Right cardiac atrium (tissue), 5 donors: ENCODE measurements at regions not wholly inside any gene's neighbourhood (a gene's known extent, or its start where the extent isn't known, plus 50 kb on each side); places are given as distances from the start of the nearest gene placed in this dataset.
A peak's percentile ranks its signal among the peaks of the same experiment; 100 is the strongest.

ENCODE experiments used
- ATAC-seq, 2 donors: fragments of 200-7000 bp; cut with Tn5 transposase; one replicate each; pipeline versions ENCODE4 v1.8.0 to v1.9.1; 2020; ENCODE audit warnings: moderate library complexity in 2 of 2, mild to moderate bottlenecking in 1 of 2
- DNase-seq, 3 donors: peaks; one replicate each; pipeline ENCODE4 v3.0.0-alpha.2; 2020
- H3K27ac ChIP-seq: one replicate; pipeline ENCODE4 v1.5.1; 2013; ENCODE audit warnings: mild to moderate bottlenecking, low read length, control low read depth, moderate library complexity
- H3K27me3 ChIP-seq: one replicate; pipeline ENCODE4 v1.6.1; 2013; ENCODE audit not compliant: control insufficient read depth, insufficient read depth
- H3K4me1 ChIP-seq: one replicate; pipeline ENCODE4 v1.6.1; 2013; ENCODE audit warnings: low read length; ENCODE audit not compliant: control insufficient read depth, insufficient read depth
- H3K4me3 ChIP-seq: one replicate; pipeline ENCODE4 v1.5.1; 2013; ENCODE audit warnings: low read length, control low read depth
- H3K9me3 ChIP-seq: one replicate; pipeline ENCODE4 v1.6.1; 2013; ENCODE audit warnings: low read length; ENCODE audit not compliant: control insufficient read depth
- WGBS: extraction: QIAGEN DNeasy Blood & Tissue Kit; methylation state at CpG from one replicate; pipeline ENCODE4 v1.1.7; 2013; 5-methylcytosine and 5-hydroxymethylcytosine counted together
- intact Hi-C, 4 donors: fragments of 100-400 bp; cut with DNase I; formaldehyde crosslinking; loops; one replicate each; pipeline versions ENCODE4 v1.11.0 to v1.14.0; 2022 to 2023
- donor health status: healthy with polysubstance abuse.
- donor health status: DM: no; HTN: yes; CAD: no.
- donor health status: DM: no; HTN: no; CAD: no.
- donor health status: DM: no; HTN: yes; CAD: no; lungs with severe emphysema.
- donor health status: DM: yes; HTN: yes; CAD: no.

GRCh38 chr10:90577569-90577968 is 280.3 kb downstream of the HTR7 start:
- no peak for DNase-seq
- Histone ChIP-seq H3K27me3 (no peaks in the 10 kb centered on the region), H3K9me3 (no peaks in the 10 kb centered on the region), H3K27ac (no peak overlapping the region), H3K4me3 (no peak overlapping the region), H3K4me1 (no peaks in the 10 kb centered on the region)
- 55% methylated on average over 1 of the region's 1 CpG for WGBS
- intact Hi-C loops = no loop called here
- no peak for ATAC-seq

DNA sequence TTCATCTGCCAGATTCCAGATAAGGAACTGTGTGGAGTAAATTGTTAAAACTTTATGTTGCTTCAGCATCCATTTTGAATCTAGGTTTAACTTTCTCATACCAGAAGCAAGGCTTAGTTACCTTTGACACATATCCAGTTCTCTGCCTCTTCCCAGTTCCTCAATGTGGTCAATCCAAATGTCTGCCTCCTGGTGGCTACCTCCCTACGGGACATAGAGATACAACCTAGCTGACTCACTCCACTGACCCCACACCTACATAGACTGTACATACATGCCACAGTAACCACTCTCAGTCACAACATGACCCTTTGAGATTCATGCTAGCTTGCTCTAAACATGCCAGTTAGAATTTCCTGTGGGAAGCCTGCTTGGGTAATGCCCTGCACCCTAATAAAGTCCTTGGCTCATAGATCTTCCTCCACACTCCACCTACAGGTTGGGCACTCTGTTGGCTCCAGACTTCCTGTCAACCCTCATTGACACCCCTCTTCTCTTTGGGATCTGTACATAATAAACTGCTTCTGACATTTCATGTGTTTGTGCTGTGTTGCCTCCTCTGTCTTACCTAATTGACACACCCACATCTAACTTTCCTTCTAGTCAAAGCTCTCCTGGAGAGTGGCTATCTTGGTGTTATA is 278.1 kb downstream of the HTR7 start:
- WGBS = 69% methylated on average over 1 of the region's 1 CpG
- H3K27ac ChIP-seq = no peak overlapping the region
- intact Hi-C loops = no loop called here
- no peak overlapping the region for H3K4me3 ChIP-seq
- no peak for ATAC-seq
- DNase-seq = no peak
- no peaks in the 10 kb centered on the region for H3K9me3 ChIP-seq
- no peaks in the 10 kb centered on the region for H3K4me1 ChIP-seq
- no peaks in the 10 kb centered on the region for H3K27me3 ChIP-seq

GRCh38 chr10:90583416-90583815 is 274.4 kb downstream of the HTR7 start:
- ATAC-seq = no peak
- H3K9me3 ChIP-seq = no peaks in the 10 kb centered on the region
- no peak overlapping the region for H3K4me3 ChIP-seq
- WGBS = 55% methylated on average over 3 of the region's 3 CpGs
- intact Hi-C loops = no loop called here
- no peaks in the 10 kb centered on the region for H3K27me3 ChIP-seq
- DNase-seq = no peak
- H3K27ac ChIP-seq = no peak overlapping the region
- no peaks in the 10 kb centered on the region for H3K4me1 ChIP-seq

- DNase-seq = no peak
- Histone ChIP-seq H3K27ac (no peak overlapping the region), H3K4me1 (no peaks in the 10 kb centered on the region), H3K9me3 (no peaks in the 10 kb centered on the region), H3K27me3 (no peaks in the 10 kb centered on the region), H3K4me3 (no peak overlapping the region)
- intact Hi-C loops = no loop called here
- peak; percentile 67 to 90 for ATAC-seq
- WGBS = 30% methylated on average over 1 of the region's 1 CpG
These were observed 270.8 kb downstream of the HTR7 start for GRCh38 chr10:90587081-90587491.

- no peaks in the 10 kb centered on the region for H3K4me1 ChIP-seq
- no peak overlapping the region for H3K4me3 ChIP-seq
- no peaks in the 10 kb centered on the region for H3K27me3 ChIP-seq
- intact Hi-C loops = no loop called here
- DNase-seq (no peak), ATAC-seq (no peak)
- H3K9me3 ChIP-seq = no peaks in the 10 kb centered on the region
- H3K27ac ChIP-seq = no peak overlapping the region
- 76% methylated on average over 2 of the region's 2 CpGs for WGBS
These were observed 270.3 kb downstream of the HTR7 start for GRCh38 chr10:90587561-90587960.

DNA sequence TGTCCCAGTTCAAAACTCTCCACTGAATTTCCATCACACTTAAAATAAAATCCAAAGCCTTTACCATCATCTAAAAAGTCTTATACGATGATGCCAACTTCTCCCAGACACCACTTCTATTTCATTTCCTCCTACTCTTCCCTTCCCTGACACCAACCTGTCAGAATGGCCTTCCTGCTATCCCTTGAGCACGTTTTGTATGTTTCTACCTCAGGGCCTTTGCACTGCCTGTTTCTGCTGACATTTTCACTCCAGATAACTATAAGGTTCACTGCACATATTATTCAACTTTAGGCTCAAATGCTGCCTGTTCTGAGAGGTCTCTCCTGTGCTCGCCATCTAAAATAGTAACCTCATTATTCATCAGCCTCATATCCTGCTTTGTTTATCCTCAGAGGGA is 269.6 kb downstream of the HTR7 start:
- Histone ChIP-seq H3K4me3 (no peak overlapping the region), H3K27ac (no peak overlapping the region), H3K27me3 (no peaks in the 10 kb centered on the region), H3K4me1 (no peaks in the 10 kb centered on the region), H3K9me3 (no peaks in the 10 kb centered on the region)
- 84% methylated on average over 3 of the region's 3 CpGs for WGBS
- ATAC-seq (no peak), DNase-seq (no peak)
- intact Hi-C loops = no loop called here

GRCh38 chr10:90589825-90590224 is 268.0 kb downstream of the HTR7 start:
- no peaks in the 10 kb centered on the region for H3K4me1 ChIP-seq
- intact Hi-C loops = loop anchor here in 1 of 4 donors (5.0 kb wide), 1 partner anchor 798 kb away; no protein-coding TSS in a partner anchor
- H3K27ac ChIP-seq = no peak overlapping the region

GRCh38 chr10:90591629-90592028 is 266.2 kb downstream of the HTR7 start:
- no peak overlapping the region for H3K4me3 ChIP-seq
- intact Hi-C loops = loop anchor here in 1 of 4 donors (5.0 kb wide), 1 partner anchor 799 kb away; no protein-coding TSS in a partner anchor
- ATAC-seq = peak in 1 of 2 donors; percentile 64

More at GRCh38 chr10:90589825-90590224, 268.0 kb downstream of the HTR7 start:
- Histone ChIP-seq H3K9me3 (no peaks in the 10 kb centered on the region), H3K27me3 (no peaks in the 10 kb centered on the region), H3K4me3 (no peak overlapping the region)
- ATAC-seq = peak; percentile 36 to 68
- peak in 2 of 3 donors; percentile 16 to 39 for DNase-seq
- WGBS = 28% methylated on average over 3 of the region's 3 CpGs

DNA sequence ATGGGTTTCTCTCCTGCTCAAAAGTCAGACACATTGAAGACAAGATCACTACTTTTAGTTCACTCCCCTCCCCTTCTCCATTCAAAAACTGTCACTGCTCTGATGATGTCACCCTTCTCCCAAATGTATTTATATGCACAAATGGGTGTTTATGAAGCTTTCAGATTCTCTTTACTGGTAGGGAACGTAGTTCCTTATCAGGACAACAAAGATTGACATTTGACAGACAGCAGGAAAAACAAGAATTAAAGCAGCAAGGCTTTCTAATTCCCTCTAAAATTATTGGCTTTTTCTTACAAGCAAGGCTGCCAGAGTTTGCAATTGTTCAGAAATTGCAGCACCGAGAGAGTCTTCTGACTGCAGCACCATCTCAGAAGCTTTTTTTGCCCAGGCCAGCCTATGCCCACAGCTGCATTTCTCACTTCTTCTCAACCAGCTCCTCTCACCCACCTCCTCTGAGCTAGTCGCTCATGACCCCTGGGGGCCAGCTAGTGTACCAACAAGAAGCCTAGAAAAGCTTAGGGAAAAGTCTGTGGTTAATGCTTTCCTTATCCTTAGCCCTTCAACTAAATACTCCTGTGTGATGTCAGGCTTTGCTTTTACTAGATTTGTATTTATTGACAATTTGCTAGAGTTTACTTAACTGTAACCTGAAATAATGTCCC is 265.1 kb downstream of the HTR7 start:
- Histone ChIP-seq H3K4me3 (no peak overlapping the region), H3K27ac (no peak overlapping the region), H3K27me3 (no peaks in the 10 kb centered on the region), H3K9me3 (no peaks in the 10 kb centered on the region), H3K4me1 (no peaks in the 10 kb centered on the region)
- peak; percentile 70 to 75 for ATAC-seq
- 11% methylated on average over 3 of the region's 3 CpGs for WGBS
- intact Hi-C loops = loop anchor here in 1 of 4 donors (5.0 kb wide), 1 partner anchor 800 kb away; no protein-coding TSS in a partner anchor
- DNase-seq = peak; percentile 48 to 74 (median 72)

More at GRCh38 chr10:90591629-90592028, 266.2 kb downstream of the HTR7 start:
- Histone ChIP-seq H3K4me1 (no peaks in the 10 kb centered on the region), H3K27me3 (no peaks in the 10 kb centered on the region), H3K27ac (no peak overlapping the region), H3K9me3 (no peaks in the 10 kb centered on the region)
- 56% methylated on average over 3 of the region's 3 CpGs for WGBS
- no peak for DNase-seq

GRCh38 chr10:90598513-90598912 is 259.3 kb downstream of the HTR7 start:
- no peaks in the 10 kb centered on the region for H3K4me1 ChIP-seq
- intact Hi-C loops = no loop called here
- H3K27ac ChIP-seq = no peak overlapping the region
- WGBS = 72% methylated on average over 4 of the region's 4 CpGs
- no peak overlapping the region for H3K4me3 ChIP-seq
- H3K9me3 ChIP-seq = no peaks in the 10 kb centered on the region
- DNase-seq = no peak
- ATAC-seq = no peak
- H3K27me3 ChIP-seq = no peaks in the 10 kb centered on the region

GRCh38 chr10:90602862-90603610 is 254.8 kb downstream of the HTR7 start:
- no peaks in the 10 kb centered on the region for H3K4me1 ChIP-seq
- DNase-seq (no peak), ATAC-seq (no peak)
- H3K9me3 ChIP-seq = no peaks in the 10 kb centered on the region
- no peaks in the 10 kb centered on the region for H3K27me3 ChIP-seq
- no peak overlapping the region for H3K4me3 ChIP-seq
- intact Hi-C loops = no loop called here
- H3K27ac ChIP-seq = no peak overlapping the region
- WGBS = 62% methylated on average over 2 of the region's 2 CpGs
